ENCODE measurements at regions not wholly inside any gene's neighbourhood (a gene's known extent, or its start where the extent isn't known, plus 50 kb on each side); places are given as distances from the start of the nearest gene placed in this dataset.
"Not testable (repeated sequence)": the region's sequence is repeated elsewhere in the genome, so short reads cannot be mapped to it uniquely, and the experiment has no call there.

GRCh38 chr6:16028966-16029365, 99.9 kb upstream of the MYLIP start:
- 78% methylated on average over 3 of the region's 3 CpGs for WGBS (ENCODE audit: insufficient coverage, low coverage, low lambda C conversion rate, missing lambda C conversion rate)
- no peaks in the 10 kb centered on the region for H3K36me3 ChIP-seq
- H3K4me3 ChIP-seq, result no peak overlapping the region
- no peaks in the 10 kb centered on the region for H3K27me3 ChIP-seq
- no peaks in the 10 kb centered on the region for H3K4me1 ChIP-seq
- no peak for DNase-seq
- no peak overlapping the region for H3K27ac ChIP-seq
- TF ChIP-seq POLR2A (IDR thresholded peaks at IDR 0.05), result no peak
- TF ChIP-seq CTCF (IDR thresholded peaks at IDR 0.05), result no peak
- no peak for ATAC-seq
- H3K9me3 ChIP-seq, result no peaks in the 10 kb centered on the region
- intact Hi-C loops (cut with DNase I), result no loop called here

- WGBS (ENCODE audit: insufficient coverage, low coverage, low lambda C conversion rate, missing lambda C conversion rate), result 59% methylated on average over 3 of the region's 3 CpGs
- ATAC-seq, result no peak
- no peaks in the 10 kb centered on the region for H3K9me3 ChIP-seq
- intact Hi-C loops (cut with DNase I), result no loop called here
- no peak for TF ChIP-seq POLR2A (IDR thresholded peaks at IDR 0.05)
- no peak for TF ChIP-seq CTCF (IDR thresholded peaks at IDR 0.05)
- H3K36me3 ChIP-seq, result no peaks in the 10 kb centered on the region
- no peaks in the 10 kb centered on the region for H3K27me3 ChIP-seq
- H3K4me3 ChIP-seq, result no peak overlapping the region
- H3K27ac ChIP-seq, result no peak overlapping the region
- H3K4me1 ChIP-seq, result no peaks in the 10 kb centered on the region
- no peak for DNase-seq
Measured at GRCh38 chr6:16020259-16020658, 108.6 kb upstream of the MYLIP start.

- H3K4me3 ChIP-seq, result no peak overlapping the region
- DNase-seq (no peak), ATAC-seq (no peak)
- intact Hi-C loops (cut with DNase I), result no loop called here
- H3K27me3 ChIP-seq, result no peaks in the 10 kb centered on the region
- no peak for TF ChIP-seq CTCF (IDR thresholded peaks at IDR 0.05)
- TF ChIP-seq POLR2A (IDR thresholded peaks at IDR 0.05), result no peak
- H3K4me1 ChIP-seq, result no peaks in the 10 kb centered on the region
- H3K36me3 ChIP-seq, result no peaks in the 10 kb centered on the region
- WGBS (ENCODE audit: insufficient coverage, low coverage, low lambda C conversion rate, missing lambda C conversion rate), result 54% methylated on average over 3 of the region's 3 CpGs
- H3K27ac ChIP-seq, result no peak overlapping the region
- H3K9me3 ChIP-seq, result no peaks in the 10 kb centered on the region
Measured at GRCh38 chr6:16019462-16019861, 109.4 kb upstream of the MYLIP start.

- WGBS (ENCODE audit: insufficient coverage, low coverage, low lambda C conversion rate, missing lambda C conversion rate), result no CpG with 5 or more reads among the region's 4 CpGs
- intact Hi-C loops (cut with DNase I), result no loop called here
- ATAC-seq (no peak), DNase-seq (no peak)
- TF ChIP-seq POLR2A (IDR thresholded peaks at IDR 0.05) (no peak), CTCF (IDR thresholded peaks at IDR 0.05) (no peak)
- no peak overlapping the region for H3K4me3 ChIP-seq
- H3K36me3 ChIP-seq, result no peaks in the 10 kb centered on the region
- H3K4me1 ChIP-seq, result no peaks in the 10 kb centered on the region
- no peaks in the 10 kb centered on the region for H3K27me3 ChIP-seq
- H3K9me3 ChIP-seq, result no peaks in the 10 kb centered on the region
- no peak overlapping the region for H3K27ac ChIP-seq
Measured at GRCh38 chr6:16018626-16019025, 110.3 kb upstream of the MYLIP start.

GRCh38 chr6:16014325-16014724, 114.6 kb upstream of the MYLIP start:
- H3K9me3 ChIP-seq; H3K4me1 ChIP-seq; H3K4me3 ChIP-seq; H3K27ac ChIP-seq; H3K27me3 ChIP-seq; H3K36me3 ChIP-seq; intact Hi-C loops (cut with DNase I); DNase-seq; ATAC-seq: not testable (repeated sequence)
- WGBS (ENCODE audit: insufficient coverage, low coverage, low lambda C conversion rate, missing lambda C conversion rate), result 0% methylated on average over 1 of the region's 3 CpGs

Measured in right lobe of liver (tissue), 6 donors.